Panc1 (cell line): ENCODE measurements at regions not wholly inside any gene's neighbourhood (a gene's known extent, or its start where the extent isn't known, plus 50 kb on each side); places are given as distances from the start of the nearest gene placed in this dataset.
A peak's percentile ranks its signal among the peaks of the same experiment; 100 is the strongest.

Experiments used
- ATAC-seq: fragments of 200-7000 bp; cut with Tn5 transposase; 2 replicates; pipeline ENCODE4 v1.9.1; 2020; ENCODE audit warnings: mild to moderate bottlenecking, moderate library complexity
- BruUV-seq: library from RNA; stranded (reverse); fragments of 400-500 nt; replicated peaks from 2 replicates; lab custom pipeline; 2021; lab: Mats Ljungman, UMichigan
- CTCF ChIA-PET: fragments of 300-600 bp; sonication (Branson Sonifier 250); formaldehyde crosslinking; loops from one replicate; lab custom pipeline; 2022; ENCODE audit warnings: antibody characterized with exemption; lab: Charles Lee
- POLR2A ChIA-PET: fragments of 300-600 bp; sonication (Branson Sonifier 250); formaldehyde crosslinking; loops from one replicate; lab custom pipeline; 2022; ENCODE audit warnings: antibody characterized with exemption; lab: Charles Lee
- DNase-seq: peaks from one replicate; pipeline ENCODE4 v3.0.0-alpha.2; 2010; ENCODE audit warnings: low read depth, low spot score
- H3K27ac ChIP-seq: 2 replicates; pipeline ENCODE4 v1.5.1; 2011; ENCODE audit warnings: mild to moderate bottlenecking, low read length, inconsistent platforms
- H3K27me3 ChIP-seq: fragments of 200-500 bp; sonication (Bioruptor generic); 2 replicates; pipeline ENCODE4 v1.6.0; 2014; ENCODE audit warnings: low read length, inconsistent platforms; ENCODE audit not compliant: control insufficient read depth, insufficient read depth
- H3K36me3 ChIP-seq: fragments of 200-500 bp; sonication (Bioruptor generic); 2 replicates; pipeline ENCODE4 v1.5.1; 2014; ENCODE audit warnings: inconsistent platforms, mild to moderate bottlenecking, low read length, moderate library complexity; ENCODE audit not compliant: control insufficient read depth, insufficient read depth
- H3K4me1 ChIP-seq: 2 replicates; pipeline ENCODE4 v1.5.1; 2011; ENCODE audit warnings: inconsistent platforms, mild to moderate bottlenecking, low read length, moderate library complexity; ENCODE audit not compliant: control insufficient read depth, insufficient read depth
- H3K4me3 ChIP-seq, 2 experiments: 2 replicates each; pipeline ENCODE4 v1.5.1; 2011 to 2012; ENCODE audit warnings: low read depth in 2 of 2, low read length in 2 of 2, mild to moderate bottlenecking in 2 of 2, inconsistent platforms in 1 of 2, moderate library complexity in 1 of 2
- H3K9me3 ChIP-seq: fragments of 200-500 bp; sonication (Bioruptor generic); 2 replicates; pipeline ENCODE4 v1.5.1; 2014; ENCODE audit warnings: low read depth, mild to moderate bottlenecking, inconsistent platforms, low read length, moderate library complexity; ENCODE audit not compliant: control insufficient read depth, insufficient read depth
- POLR2AphosphoS5 ChIP-seq: IDR thresholded peaks from 2 replicates; pipeline ENCODE4 v1.6.1; 2012; ENCODE audit warnings: mild to moderate bottlenecking, low read depth, low read length, moderate library complexity
- REST ChIP-seq, 2 experiments: IDR thresholded peaks; 2 replicates each; pipeline ENCODE4 v1.6.1; 2011 to 2012; ENCODE audit warnings: low read depth in 2 of 2, control low read depth in 1 of 2, low read length in 1 of 2, mild to moderate bottlenecking in 1 of 2, moderate library complexity in 1 of 2; ENCODE audit not compliant: insufficient read depth in 1 of 2
- SIN3A ChIP-seq: IDR thresholded peaks from 2 replicates; pipeline ENCODE4 v1.6.1; 2012; ENCODE audit warnings: low read depth, mild to moderate bottlenecking, low read length, moderate library complexity, borderline replicate concordance; ENCODE audit not compliant: insufficient read depth
- TCF7L2 ChIP-seq: IDR thresholded peaks from 2 replicates; pipeline ENCODE4 v1.6.1; 2011; ENCODE audit warnings: mild to moderate bottlenecking, low read depth, low read length, inconsistent platforms
- in situ Hi-C: cut with HindIII; loops from 2 replicates; pipeline ENCODE4 v1.10.0; 2016; ENCODE audit warnings: low sequenced_read_pairs, low pct_unique_long_range_greater_than_20kb
- intact Hi-C: fragments of 100-400 bp; cut with micrococcal nuclease; formaldehyde crosslinking; loops from one replicate; pipeline ENCODE4 v1.10.0; 2022; ENCODE audit not compliant: unreplicated experiment
- TF ChIP-seq, protein P1 (sequence below): fragments of 450-650 bp; IDR thresholded peaks from 2 replicates; pipeline ENCODE4 v1.5.1; 2017; ENCODE audit warnings: mild to moderate bottlenecking

- TF ChIP-seq SIN3A, result no peak
- TF ChIP-seq REST (IDR thresholded peaks at IDR 0.05; ENCODE audit: insufficient read depth in 1 of 2, low read depth in 2 of 2, low read length in 1 of 2), result no peak
- TF ChIP-seq TCF7L2, result no peak
- TF ChIP-seq, protein P1, sequence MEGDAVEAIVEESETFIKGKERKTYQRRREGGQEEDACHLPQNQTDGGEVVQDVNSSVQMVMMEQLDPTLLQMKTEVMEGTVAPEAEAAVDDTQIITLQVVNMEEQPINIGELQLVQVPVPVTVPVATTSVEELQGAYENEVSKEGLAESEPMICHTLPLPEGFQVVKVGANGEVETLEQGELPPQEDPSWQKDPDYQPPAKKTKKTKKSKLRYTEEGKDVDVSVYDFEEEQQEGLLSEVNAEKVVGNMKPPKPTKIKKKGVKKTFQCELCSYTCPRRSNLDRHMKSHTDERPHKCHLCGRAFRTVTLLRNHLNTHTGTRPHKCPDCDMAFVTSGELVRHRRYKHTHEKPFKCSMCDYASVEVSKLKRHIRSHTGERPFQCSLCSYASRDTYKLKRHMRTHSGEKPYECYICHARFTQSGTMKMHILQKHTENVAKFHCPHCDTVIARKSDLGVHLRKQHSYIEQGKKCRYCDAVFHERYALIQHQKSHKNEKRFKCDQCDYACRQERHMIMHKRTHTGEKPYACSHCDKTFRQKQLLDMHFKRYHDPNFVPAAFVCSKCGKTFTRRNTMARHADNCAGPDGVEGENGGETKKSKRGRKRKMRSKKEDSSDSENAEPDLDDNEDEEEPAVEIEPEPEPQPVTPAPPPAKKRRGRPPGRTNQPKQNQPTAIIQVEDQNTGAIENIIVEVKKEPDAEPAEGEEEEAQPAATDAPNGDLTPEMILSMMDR, result no peak
- no peak for TF ChIP-seq POLR2AphosphoS5
- H3K36me3 ChIP-seq, result no peaks in the 10 kb centered on the region
- in situ Hi-C loops (no loop called here), intact Hi-C loops (loop anchor here (5.0 kb wide), 1 partner anchor 257 kb away; no protein-coding TSS in a partner anchor)
- ChIA-PET POLR2A (no interaction called here), CTCF (no interaction called here)
- no peak overlapping the region for H3K4me3 ChIP-seq
- no peak overlapping the region; the same call in 1 of the 2 replicates for H3K27ac ChIP-seq
- DNase-seq (no peak), ATAC-seq (no peak)
- BruUV-seq, result no TSS peak
- H3K9me3 ChIP-seq, result no peaks in the 10 kb centered on the region
- H3K4me1 ChIP-seq, result no peaks in the 10 kb centered on the region
- H3K27me3 ChIP-seq, result no peaks in the 10 kb centered on the region
Observed at GRCh38 chr14:34099635-34100034, 148.8 kb upstream of the EGLN3 start.

DNA sequence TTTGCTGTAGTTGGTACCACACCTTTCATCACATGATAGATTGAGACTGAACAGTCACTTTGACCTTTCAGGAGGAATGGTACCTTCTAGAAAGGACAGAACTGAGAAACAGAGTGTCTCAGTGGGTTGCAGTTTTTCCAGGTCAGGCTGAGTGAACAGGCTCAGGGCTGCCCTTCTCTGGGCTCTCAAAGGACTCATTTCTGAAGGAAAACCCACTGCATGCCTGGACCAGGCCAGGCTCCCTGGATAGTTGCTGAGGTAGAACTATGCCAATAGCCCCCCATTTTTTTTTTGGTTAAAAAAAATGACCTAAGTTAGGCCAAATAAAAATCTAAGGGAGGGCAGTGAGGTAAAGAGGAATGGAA is 148.1 kb upstream of the EGLN3 start:
- no peak for TF ChIP-seq TCF7L2
- TF ChIP-seq, protein P1, result peak; percentile 34
- H3K27ac ChIP-seq, result no peak overlapping the region; the same call in 1 of the 2 replicates
- DNase-seq (no peak), ATAC-seq (no peak)
- in situ Hi-C loops (no loop called here), intact Hi-C loops (loop anchor here (5.0 kb wide), 1 partner anchor 257 kb away; no protein-coding TSS in a partner anchor)
- H3K9me3 ChIP-seq, result no peaks in the 10 kb centered on the region
- no TSS peak for BruUV-seq
- H3K4me1 ChIP-seq, result no peaks in the 10 kb centered on the region
- POLR2A ChIA-PET, result no interaction called here
- CTCF ChIA-PET, result interaction anchor here (0.9 to 1.2 kb wide), 3 partner anchors 114 to 261 kb away, joined by 3 to 4 read pairs (median 3); no protein-coding TSS in a partner anchor
- no peaks in the 10 kb centered on the region for H3K36me3 ChIP-seq
- H3K27me3 ChIP-seq, result no peaks in the 10 kb centered on the region
- H3K4me3 ChIP-seq, result no peak overlapping the region
